ENCODE measurements at regions not wholly inside any gene's neighbourhood (a gene's known extent, or its start where the extent isn't known, plus 50 kb on each side); places are given as distances from the start of the nearest gene placed in this dataset.

DNA sequence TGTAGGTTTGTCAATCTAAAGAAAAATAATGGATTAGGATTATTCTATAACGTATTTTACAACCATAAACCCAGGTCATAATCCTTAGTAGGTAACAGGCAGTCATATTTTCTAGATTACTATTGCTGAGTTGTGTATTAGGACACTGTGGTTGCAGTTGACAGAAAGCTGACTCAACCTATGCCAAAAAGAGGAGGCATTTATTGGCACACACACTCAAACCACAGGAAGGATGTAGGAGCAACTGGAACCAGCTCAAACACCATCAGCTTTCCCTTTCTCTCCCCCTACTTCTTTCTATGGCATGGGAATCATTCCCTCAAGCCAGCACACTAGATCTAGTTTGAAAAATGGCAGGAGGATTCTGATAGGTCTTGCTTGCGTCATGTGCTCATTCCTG, 136.4 kb upstream of the FAM9C start:
- Histone ChIP-seq H3K27me3 (ENCODE audit: insufficient read depth) (no peaks in the 10 kb centered on the region), H3K9me2 (no peaks in the 10 kb centered on the region), H3K4me3 (ENCODE audit: low read depth in 2 of 2, low read length in 1 of 2) (no peak overlapping the region), H3K27ac (ENCODE audit: low read depth in 2 of 2, low read length in 1 of 2) (peak overlapping the region in 1 of 2 experiments; percentile 50; a peak in 2 of 4 replicates), H3K79me2 (ENCODE audit: insufficient read depth) (no peaks in the 10 kb centered on the region), H3K9ac (no peak overlapping the region), H4K20me1 (ENCODE audit: insufficient read depth) (no peaks in the 10 kb centered on the region), H3K9me3 (no peaks in the 10 kb centered on the region), H3F3A (replicated peaks; ENCODE audit: insufficient read depth) (no peaks in the 10 kb centered on the region), H3K4me2 (no peak overlapping the region), H3K36me3 (replicated peaks in 1 of 2; ENCODE audit: control insufficient read depth in 1 of 2, insufficient read depth in 2 of 2, low read length in 1 of 2) (no peaks in the 10 kb centered on the region), H3K4me1 (ENCODE audit: control insufficient read depth in 1 of 2, insufficient read depth in 2 of 2, low read depth in 1 of 2, low read length in 1 of 2) (no peaks in the 10 kb centered on the region), H2AFZ (ENCODE audit: low read depth) (no peak overlapping the region)
- 60% methylated on average over 2 of the region's 2 CpGs for WGBS (ENCODE audit: low lambda C conversion rate)
- CTCF ChIA-PET, result no interaction called here
- no peak for DNase-seq
- POLR2A ChIA-PET, result no interaction called here
- TF ChIP-seq FOXJ3 (CRISPR knock-in tag; IDR thresholded peaks at IDR 0.05), result no peak
- TF ChIP-seq, protein P1, sequence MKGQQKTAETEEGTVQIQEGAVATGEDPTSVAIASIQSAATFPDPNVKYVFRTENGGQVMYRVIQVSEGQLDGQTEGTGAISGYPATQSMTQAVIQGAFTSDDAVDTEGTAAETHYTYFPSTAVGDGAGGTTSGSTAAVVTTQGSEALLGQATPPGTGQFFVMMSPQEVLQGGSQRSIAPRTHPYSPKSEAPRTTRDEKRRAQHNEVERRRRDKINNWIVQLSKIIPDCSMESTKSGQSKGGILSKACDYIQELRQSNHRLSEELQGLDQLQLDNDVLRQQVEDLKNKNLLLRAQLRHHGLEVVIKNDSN (IDR thresholded peaks at IDR 0.05; ENCODE audit: borderline replicate concordance, low read depth), result peak; percentile 67; the same call in 1 of the 2 replicates
- TF ChIP-seq MXI1 (IDR thresholded peaks at IDR 0.05; ENCODE audit: low read depth, low read length), result no peak
- TF ChIP-seq, protein P2, sequence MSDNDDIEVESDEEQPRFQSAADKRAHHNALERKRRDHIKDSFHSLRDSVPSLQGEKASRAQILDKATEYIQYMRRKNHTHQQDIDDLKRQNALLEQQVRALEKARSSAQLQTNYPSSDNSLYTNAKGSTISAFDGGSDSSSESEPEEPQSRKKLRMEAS (IDR thresholded peaks at IDR 0.05; ENCODE audit: low read depth), result 0 out of 2 replicates have a peak, but pooled peaks have one; percentile 23
- no peak for TF ChIP-seq CHD2 (IDR thresholded peaks at IDR 0.05; ENCODE audit: low read length, partially characterized antibody)
- peak; percentile 96 for TF ChIP-seq NFIC (IDR thresholded peaks at IDR 0.05; ENCODE audit: borderline replicate concordance)
- TF ChIP-seq SMC3 (IDR thresholded peaks at IDR 0.05; ENCODE audit: low read depth, low read length), result no peak
- TF ChIP-seq MEF2A (IDR thresholded peaks at IDR 0.05; ENCODE audit: borderline replicate concordance, low read depth), result peak; percentile 23; the same call in 1 of the 2 replicates
- no peak for TF ChIP-seq NRF1 (IDR thresholded peaks at IDR 0.05; ENCODE audit: low read depth, low read length)
- TF ChIP-seq FOSL2 (IDR thresholded peaks at IDR 0.05; ENCODE audit: borderline replicate concordance, low read depth), result peak; percentile 62; the same call in 1 of the 2 replicates
- TF ChIP-seq GABPA (IDR thresholded peaks at IDR 0.05; ENCODE audit: low read depth), result no peak
- no peak for TF ChIP-seq YY1 (IDR thresholded peaks at IDR 0.05; ENCODE audit: low read depth)
- TF ChIP-seq, protein P3, sequence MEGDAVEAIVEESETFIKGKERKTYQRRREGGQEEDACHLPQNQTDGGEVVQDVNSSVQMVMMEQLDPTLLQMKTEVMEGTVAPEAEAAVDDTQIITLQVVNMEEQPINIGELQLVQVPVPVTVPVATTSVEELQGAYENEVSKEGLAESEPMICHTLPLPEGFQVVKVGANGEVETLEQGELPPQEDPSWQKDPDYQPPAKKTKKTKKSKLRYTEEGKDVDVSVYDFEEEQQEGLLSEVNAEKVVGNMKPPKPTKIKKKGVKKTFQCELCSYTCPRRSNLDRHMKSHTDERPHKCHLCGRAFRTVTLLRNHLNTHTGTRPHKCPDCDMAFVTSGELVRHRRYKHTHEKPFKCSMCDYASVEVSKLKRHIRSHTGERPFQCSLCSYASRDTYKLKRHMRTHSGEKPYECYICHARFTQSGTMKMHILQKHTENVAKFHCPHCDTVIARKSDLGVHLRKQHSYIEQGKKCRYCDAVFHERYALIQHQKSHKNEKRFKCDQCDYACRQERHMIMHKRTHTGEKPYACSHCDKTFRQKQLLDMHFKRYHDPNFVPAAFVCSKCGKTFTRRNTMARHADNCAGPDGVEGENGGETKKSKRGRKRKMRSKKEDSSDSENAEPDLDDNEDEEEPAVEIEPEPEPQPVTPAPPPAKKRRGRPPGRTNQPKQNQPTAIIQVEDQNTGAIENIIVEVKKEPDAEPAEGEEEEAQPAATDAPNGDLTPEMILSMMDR (IDR thresholded peaks at IDR 0.05), result no peak
- no peak for TF ChIP-seq EZH2phosphoT487 (IDR thresholded peaks at IDR 0.05; ENCODE audit: borderline replicate concordance, low read depth)
- TF ChIP-seq RAD21 (IDR thresholded peaks at IDR 0.05; ENCODE audit: low read length), result no peak
- TF ChIP-seq, protein P4, sequence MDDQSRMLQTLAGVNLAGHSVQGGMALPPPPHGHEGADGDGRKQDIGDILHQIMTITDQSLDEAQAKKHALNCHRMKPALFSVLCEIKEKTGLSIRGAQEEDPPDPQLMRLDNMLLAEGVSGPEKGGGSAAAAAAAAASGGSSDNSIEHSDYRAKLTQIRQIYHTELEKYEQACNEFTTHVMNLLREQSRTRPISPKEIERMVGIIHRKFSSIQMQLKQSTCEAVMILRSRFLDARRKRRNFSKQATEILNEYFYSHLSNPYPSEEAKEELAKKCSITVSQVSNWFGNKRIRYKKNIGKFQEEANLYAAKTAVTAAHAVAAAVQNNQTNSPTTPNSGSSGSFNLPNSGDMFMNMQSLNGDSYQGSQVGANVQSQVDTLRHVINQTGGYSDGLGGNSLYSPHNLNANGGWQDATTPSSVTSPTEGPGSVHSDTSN (IDR thresholded peaks at IDR 0.05), result peak; percentile 77
- no peak for TF ChIP-seq POLR2AphosphoS5 (IDR thresholded peaks at IDR 0.05; ENCODE audit: low read depth, low read length)
- TF ChIP-seq, protein P5, sequence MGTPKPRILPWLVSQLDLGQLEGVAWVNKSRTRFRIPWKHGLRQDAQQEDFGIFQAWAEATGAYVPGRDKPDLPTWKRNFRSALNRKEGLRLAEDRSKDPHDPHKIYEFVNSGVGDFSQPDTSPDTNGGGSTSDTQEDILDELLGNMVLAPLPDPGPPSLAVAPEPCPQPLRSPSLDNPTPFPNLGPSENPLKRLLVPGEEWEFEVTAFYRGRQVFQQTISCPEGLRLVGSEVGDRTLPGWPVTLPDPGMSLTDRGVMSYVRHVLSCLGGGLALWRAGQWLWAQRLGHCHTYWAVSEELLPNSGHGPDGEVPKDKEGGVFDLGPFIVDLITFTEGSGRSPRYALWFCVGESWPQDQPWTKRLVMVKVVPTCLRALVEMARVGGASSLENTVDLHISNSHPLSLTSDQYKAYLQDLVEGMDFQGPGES (IDR thresholded peaks at IDR 0.05; ENCODE audit: low read depth, low read length), result no peak
- TF ChIP-seq JUND (IDR thresholded peaks at IDR 0.05), result peak; percentile 53
- peak; percentile 77 for TF ChIP-seq TCF12 (IDR thresholded peaks at IDR 0.05)
- no peak for TF ChIP-seq ELF1 (IDR thresholded peaks at IDR 0.05)
- no peak for TF ChIP-seq RFX5 (IDR thresholded peaks at IDR 0.05; ENCODE audit: low read length)
- TF ChIP-seq RXRA (IDR thresholded peaks at IDR 0.05; ENCODE audit: borderline replicate concordance, low read depth), result no peak
- TF ChIP-seq TAF1 (IDR thresholded peaks at IDR 0.05; ENCODE audit: borderline replicate concordance, low read depth, low read length), result no peak; the same call in 1 of the 2 replicates
- TF ChIP-seq FOXM1 (IDR thresholded peaks at IDR 0.05; ENCODE audit: low read depth), result peak; percentile 33; the same call in 1 of the 2 replicates
- TF ChIP-seq, protein P6, sequence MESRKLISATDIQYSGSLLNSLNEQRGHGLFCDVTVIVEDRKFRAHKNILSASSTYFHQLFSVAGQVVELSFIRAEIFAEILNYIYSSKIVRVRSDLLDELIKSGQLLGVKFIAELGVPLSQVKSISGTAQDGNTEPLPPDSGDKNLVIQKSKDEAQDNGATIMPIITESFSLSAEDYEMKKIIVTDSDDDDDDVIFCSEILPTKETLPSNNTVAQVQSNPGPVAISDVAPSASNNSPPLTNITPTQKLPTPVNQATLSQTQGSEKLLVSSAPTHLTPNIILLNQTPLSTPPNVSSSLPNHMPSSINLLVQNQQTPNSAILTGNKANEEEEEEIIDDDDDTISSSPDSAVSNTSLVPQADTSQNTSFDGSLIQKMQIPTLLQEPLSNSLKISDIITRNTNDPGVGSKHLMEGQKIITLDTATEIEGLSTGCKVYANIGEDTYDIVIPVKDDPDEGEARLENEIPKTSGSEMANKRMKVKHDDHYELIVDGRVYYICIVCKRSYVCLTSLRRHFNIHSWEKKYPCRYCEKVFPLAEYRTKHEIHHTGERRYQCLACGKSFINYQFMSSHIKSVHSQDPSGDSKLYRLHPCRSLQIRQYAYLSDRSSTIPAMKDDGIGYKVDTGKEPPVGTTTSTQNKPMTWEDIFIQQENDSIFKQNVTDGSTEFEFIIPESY (IDR thresholded peaks at IDR 0.05; ENCODE audit: borderline replicate concordance, low read depth), result no peak
- TF ChIP-seq GATA2 (CRISPR knock-in tag; IDR thresholded peaks at IDR 0.05), result no peak
- TF ChIP-seq, protein P7, sequence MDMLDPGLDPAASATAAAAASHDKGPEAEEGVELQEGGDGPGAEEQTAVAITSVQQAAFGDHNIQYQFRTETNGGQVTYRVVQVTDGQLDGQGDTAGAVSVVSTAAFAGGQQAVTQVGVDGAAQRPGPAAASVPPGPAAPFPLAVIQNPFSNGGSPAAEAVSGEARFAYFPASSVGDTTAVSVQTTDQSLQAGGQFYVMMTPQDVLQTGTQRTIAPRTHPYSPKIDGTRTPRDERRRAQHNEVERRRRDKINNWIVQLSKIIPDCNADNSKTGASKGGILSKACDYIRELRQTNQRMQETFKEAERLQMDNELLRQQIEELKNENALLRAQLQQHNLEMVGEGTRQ (IDR thresholded peaks at IDR 0.05; ENCODE audit: borderline replicate concordance, low read depth, low read length), result no peak
